Transverse colon (tissue), 4 donors: ENCODE measurements at regions not wholly inside any gene's neighbourhood (a gene's known extent, or its start where the extent isn't known, plus 50 kb on each side); places are given as distances from the start of the nearest gene placed in this dataset.

ENCODE experiments used
- DNase-seq: peaks from one replicate; pipeline ENCODE4 v3.0.0-alpha.2; 2019
- H3K27ac ChIP-seq, 4 donors: fragments of 200-600 bp; sonication (generic); 2 replicates each; pipeline ENCODE4 v1.5.1; 2016 to 2018; ENCODE audit warnings: inconsistent platforms in 4 of 4
- H3K27me3 ChIP-seq: fragments of 200-600 bp; sonication (generic); 2 replicates; pipeline ENCODE4 v1.5.1; 2017; ENCODE audit warnings: inconsistent platforms
- H3K36me3 ChIP-seq, 4 donors: fragments of 200-600 bp; sonication (generic); 2 replicates each; pipeline ENCODE4 v1.5.1; 2017 to 2019; ENCODE audit warnings: inconsistent platforms in 4 of 4
- H3K4me1 ChIP-seq, 4 donors: fragments of 200-600 bp; sonication (generic); 2 replicates each; pipeline ENCODE4 v1.5.1; 2017 to 2020; ENCODE audit warnings: inconsistent platforms in 4 of 4
- H3K4me3 ChIP-seq, 4 donors: fragments of 200-600 bp; sonication (generic); 1 replicate in 1 of 4; 2 replicates in 3 of 4; pipeline versions ENCODE4 v1.5.1 to v1.6.1; 2017 to 2019; ENCODE audit warnings: inconsistent platforms in 4 of 4
- H3K9me3 ChIP-seq, 2 donors: fragments of 200-600 bp; sonication (generic); 2 replicates each; pipeline ENCODE4 v1.5.1; 2017 to 2019; ENCODE audit warnings: inconsistent platforms in 2 of 2
- EP300 ChIP-seq: sonication (generic); formaldehyde crosslinking; IDR thresholded peaks from one replicate; pipeline ENCODE4 v1.6.1; 2017; ENCODE audit warnings: antibody characterized with exemption, low read depth
- POLR2A ChIP-seq: fragments of 450-650 bp; IDR thresholded peaks from one replicate; pipeline ENCODE4 v1.6.1; 2016; ENCODE audit warnings: antibody characterized with exemption, mild to moderate bottlenecking, moderate library complexity
- POLR2AphosphoS5 ChIP-seq, 3 donors: sonication (generic); formaldehyde crosslinking; IDR thresholded peaks; one replicate each; pipeline ENCODE4 v1.6.1; 2016; ENCODE audit warnings: antibody characterized with exemption in 3 of 3
- WGBS, 2 donors: methylation state at CpG; one replicate each; pipeline ENCODE4 v1.1.5; 2018; ENCODE audit warnings: low coverage in 1 of 2; 5-methylcytosine and 5-hydroxymethylcytosine counted together
- in situ Hi-C, 4 donors: fragments of 200-750 bp; cut with MboI; loops; one replicate each; pipeline versions ENCODE4 v1.15.0 to v1.15.1; 2017; ENCODE audit warnings: low sequenced_read_pairs in 3 of 4, low pct_ligation_motif_present in 1 of 4, low pct_unique_long_range_greater_than_20kb in 1 of 4
- intact Hi-C: fragments of 100-400 bp; cut with DNase I; formaldehyde crosslinking; loops from one replicate; pipeline ENCODE4 v1.15.1; 2023; ENCODE audit warnings: low total_unique reads
- TF ChIP-seq, protein P1 (sequence below), 5 experiments: fragments of 200-600 bp in 3 of 5; fragments of 450-650 bp in 2 of 5; sonication (generic) in 3 of 5; IDR thresholded peaks; 1 replicate in 2 of 5; 2 replicates in 3 of 5; pipeline ENCODE4 v1.5.1; 2016 to 2017; ENCODE audit warnings: antibody characterized with exemption in 5 of 5, inconsistent platforms in 3 of 5, mild to moderate bottlenecking in 2 of 5, moderate library complexity in 1 of 5

DNA sequence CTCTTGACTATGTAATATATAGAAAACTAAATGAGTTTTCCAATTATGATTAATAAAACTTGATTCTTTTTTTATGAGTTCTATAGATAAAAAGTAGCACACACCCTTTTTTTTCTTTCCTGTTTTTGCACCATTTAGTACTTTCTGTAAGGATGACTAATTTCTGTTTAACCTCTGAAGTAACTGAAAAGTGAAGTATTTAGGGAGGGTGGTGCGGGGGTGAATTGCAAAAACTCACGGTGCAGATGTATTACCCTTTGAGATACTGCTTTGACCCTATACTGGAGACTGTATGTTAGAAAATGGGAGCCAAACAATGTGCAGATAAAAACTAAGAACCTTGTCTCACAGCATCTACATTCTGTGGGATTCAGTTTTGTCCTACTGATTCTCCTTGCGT, 471.6 kb downstream of the DTHD1 start:
- no peak for DNase-seq
- Histone ChIP-seq H3K27ac (no peak overlapping the region), H3K9me3 (no peaks in the 10 kb centered on the region), H3K4me3 (no peak overlapping the region), H3K4me1 (no peaks in the 10 kb centered on the region), H3K36me3 (no peaks in the 10 kb centered on the region), H3K27me3 (no peaks in the 10 kb centered on the region)
- TF ChIP-seq POLR2A (no peak), POLR2AphosphoS5 (IDR thresholded peaks at IDR 0.05) (no peak), EP300 (no peak)
- TF ChIP-seq, protein P1, sequence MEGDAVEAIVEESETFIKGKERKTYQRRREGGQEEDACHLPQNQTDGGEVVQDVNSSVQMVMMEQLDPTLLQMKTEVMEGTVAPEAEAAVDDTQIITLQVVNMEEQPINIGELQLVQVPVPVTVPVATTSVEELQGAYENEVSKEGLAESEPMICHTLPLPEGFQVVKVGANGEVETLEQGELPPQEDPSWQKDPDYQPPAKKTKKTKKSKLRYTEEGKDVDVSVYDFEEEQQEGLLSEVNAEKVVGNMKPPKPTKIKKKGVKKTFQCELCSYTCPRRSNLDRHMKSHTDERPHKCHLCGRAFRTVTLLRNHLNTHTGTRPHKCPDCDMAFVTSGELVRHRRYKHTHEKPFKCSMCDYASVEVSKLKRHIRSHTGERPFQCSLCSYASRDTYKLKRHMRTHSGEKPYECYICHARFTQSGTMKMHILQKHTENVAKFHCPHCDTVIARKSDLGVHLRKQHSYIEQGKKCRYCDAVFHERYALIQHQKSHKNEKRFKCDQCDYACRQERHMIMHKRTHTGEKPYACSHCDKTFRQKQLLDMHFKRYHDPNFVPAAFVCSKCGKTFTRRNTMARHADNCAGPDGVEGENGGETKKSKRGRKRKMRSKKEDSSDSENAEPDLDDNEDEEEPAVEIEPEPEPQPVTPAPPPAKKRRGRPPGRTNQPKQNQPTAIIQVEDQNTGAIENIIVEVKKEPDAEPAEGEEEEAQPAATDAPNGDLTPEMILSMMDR (IDR thresholded peaks at IDR 0.05), result no peak
- WGBS, 2 donors, result 76 to 77% methylated on average over 3 of the region's 3 CpGs
- intact Hi-C loops (no loop called here), in situ Hi-C loops (no loop called here)

DNA sequence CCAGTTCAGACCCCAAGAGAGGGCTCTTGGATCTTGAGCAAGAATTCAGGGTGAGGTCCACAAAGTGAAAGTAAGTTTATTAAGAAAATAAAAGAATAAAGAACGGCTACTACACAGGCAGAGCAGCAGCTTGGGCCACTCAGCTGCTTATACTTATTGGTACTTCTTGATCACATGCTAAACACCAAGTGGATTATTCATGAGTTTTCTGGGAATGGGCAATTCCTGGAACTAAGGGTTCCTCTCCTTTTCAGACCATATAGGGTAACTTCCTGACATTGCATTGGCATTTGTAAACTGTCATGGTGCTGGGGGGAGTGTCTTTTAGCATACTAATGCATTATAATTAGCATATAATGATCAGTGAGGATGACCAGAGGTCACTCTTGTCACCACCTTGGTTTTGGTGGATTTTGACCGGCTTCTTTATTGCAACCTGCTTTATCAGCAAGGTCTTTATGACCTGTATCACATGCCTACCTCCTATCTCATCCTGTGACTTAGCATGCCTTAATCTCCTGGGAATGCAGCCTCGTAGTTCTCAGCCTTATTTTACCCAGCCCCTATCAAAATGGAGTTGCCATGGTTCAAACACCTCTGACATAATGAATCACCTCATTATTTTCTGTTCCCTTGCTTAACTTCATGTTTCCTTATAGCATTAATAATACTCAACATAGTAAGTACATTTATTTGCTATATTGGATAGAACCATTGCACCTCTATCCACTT, 476.3 kb downstream of the DTHD1 start:
- H3K4me3 ChIP-seq, result no peak overlapping the region
- H3K4me1 ChIP-seq, result no peaks in the 10 kb centered on the region
- H3K9me3 ChIP-seq, result no peaks in the 10 kb centered on the region
- no peak for TF ChIP-seq POLR2AphosphoS5 (IDR thresholded peaks at IDR 0.05)
- TF ChIP-seq, protein P1 (IDR thresholded peaks at IDR 0.05), result no peak
- TF ChIP-seq POLR2A, result no peak
- no peak for TF ChIP-seq EP300
- 50 to 66% methylated on average over 2 to 3 of the region's 3 CpGs for WGBS, 2 donors
- H3K36me3 ChIP-seq, result no peaks in the 10 kb centered on the region
- no peaks in the 10 kb centered on the region for H3K27me3 ChIP-seq
- H3K27ac ChIP-seq, result no peak overlapping the region
- DNase-seq, result no peak
- in situ Hi-C loops, result no loop called here
- intact Hi-C loops, result no loop called here

DNA sequence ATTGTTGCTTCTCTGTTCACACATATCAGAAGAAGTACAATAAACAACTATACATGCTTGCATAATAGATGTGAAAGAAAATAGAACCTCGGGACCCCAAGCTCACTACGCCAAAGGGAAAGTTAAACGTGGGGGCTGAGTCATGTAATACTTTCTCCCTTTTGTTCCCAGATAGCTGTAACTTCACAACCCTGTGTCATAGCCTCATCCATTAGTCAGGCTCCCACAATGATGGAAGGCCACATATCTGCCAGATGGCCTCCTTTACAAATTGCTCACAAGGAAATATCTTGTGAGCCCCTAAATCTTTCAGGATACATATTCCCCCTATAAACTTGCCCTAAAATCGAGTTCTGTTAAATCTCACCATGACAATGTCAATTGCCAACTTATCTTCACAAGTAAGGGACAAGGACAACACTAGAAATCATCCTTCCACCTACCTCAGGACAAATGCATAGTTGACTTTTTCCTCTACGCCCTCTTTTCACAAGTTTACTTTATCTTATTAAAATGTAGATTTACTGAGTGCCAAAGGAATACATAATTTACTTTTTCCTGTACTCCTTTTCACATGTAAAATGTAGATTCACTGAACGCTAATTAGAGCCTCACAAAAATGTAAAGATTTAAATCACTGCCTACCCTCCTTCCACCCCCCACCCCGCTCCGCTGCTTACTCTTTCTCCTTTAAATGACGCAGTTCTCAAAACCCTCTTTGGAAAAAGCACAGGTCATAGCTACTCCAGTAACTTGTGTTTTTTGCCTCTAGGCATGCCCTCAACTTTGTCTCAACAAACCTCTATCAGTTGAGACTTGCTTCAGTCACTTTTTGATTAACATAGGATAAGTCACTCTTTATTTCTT, 477.1 kb downstream of the DTHD1 start:
- no peaks in the 10 kb centered on the region for H3K4me1 ChIP-seq
- H3K36me3 ChIP-seq, result no peaks in the 10 kb centered on the region
- H3K27ac ChIP-seq, result no peak overlapping the region
- TF ChIP-seq EP300 (no peak), POLR2AphosphoS5 (IDR thresholded peaks at IDR 0.05) (no peak), POLR2A (no peak)
- TF ChIP-seq, protein P1 (IDR thresholded peaks at IDR 0.05), result no peak
- no peaks in the 10 kb centered on the region for H3K9me3 ChIP-seq
- no peak for DNase-seq
- no peak overlapping the region for H3K4me3 ChIP-seq
- WGBS, 2 donors, result 68 to 83% methylated on average over 9 of the region's 9 CpGs
- H3K27me3 ChIP-seq, result no peaks in the 10 kb centered on the region
- in situ Hi-C loops (no loop called here), intact Hi-C loops (no loop called here)

DNA sequence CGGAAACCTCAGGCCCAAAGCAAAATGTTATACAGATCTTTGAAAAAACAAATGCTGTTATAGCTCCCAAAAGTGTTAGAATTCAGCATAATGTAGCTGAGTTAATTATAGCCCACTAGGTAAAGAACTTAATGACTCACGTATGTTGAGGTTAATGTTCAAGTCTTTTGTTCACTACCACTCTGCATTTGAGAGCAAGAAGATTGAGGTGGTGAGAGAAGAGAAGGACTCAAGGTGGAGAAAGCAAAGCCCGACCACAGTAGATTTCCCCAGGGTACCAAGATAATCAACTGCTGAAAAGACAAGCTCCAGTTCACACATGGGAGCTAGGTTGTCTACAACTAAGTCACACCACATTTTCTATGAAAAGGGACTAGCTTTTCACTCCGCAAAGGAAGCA, 480.2 kb downstream of the DTHD1 start:
- in situ Hi-C loops, result no loop called here
- TF ChIP-seq POLR2A (no peak), EP300 (no peak), POLR2AphosphoS5 (IDR thresholded peaks at IDR 0.05) (no peak)
- TF ChIP-seq, protein P1 (IDR thresholded peaks at IDR 0.05), result no peak

More for the DNA sequence above, 480.2 kb downstream of the DTHD1 start:
- Histone ChIP-seq H3K27ac (no peak overlapping the region), H3K27me3 (no peaks in the 10 kb centered on the region), H3K36me3 (no peaks in the 10 kb centered on the region), H3K4me1 (no peaks in the 10 kb centered on the region), H3K4me3 (no peak overlapping the region), H3K9me3 (no peaks in the 10 kb centered on the region)
- no peak for DNase-seq
- 50 to 80% methylated on average over 3 to 4 of the region's 4 CpGs for WGBS, 2 donors
- intact Hi-C loops, result loop anchor here (5.0 kb wide), 1 partner anchor 1031 kb away; no protein-coding TSS in a partner anchor
